LHCN-M2 (cell line): ENCODE measurements at regions not wholly inside any gene's neighbourhood (a gene's known extent, or its start where the extent isn't known, plus 50 kb on each side); places are given as distances from the start of the nearest gene placed in this dataset.

Experiments used
- DNase-seq: peaks from one replicate; pipeline ENCODE4 v3.0.0-alpha.2; 2012; ENCODE audit warnings: low read depth

- peak; percentile 51 for DNase-seq
Observed at GRCh38 chr6:45741437-45742171, 274.1 kb downstream of the CLIC5 start.

- DNase-seq = no peak
Observed at GRCh38 chr6:45739058-45739457, 276.6 kb downstream of the CLIC5 start.

GRCh38 chr6:45738057-45738455 is 277.6 kb downstream of the CLIC5 start:
- no peak for DNase-seq

GRCh38 chr6:45737331-45738056 is 278.2 kb downstream of the CLIC5 start:
- DNase-seq = no peak

GRCh38 chr6:45736134-45736533 is 279.5 kb downstream of the CLIC5 start:
- no peak for DNase-seq

- DNase-seq = no peak
Observed at GRCh38 chr6:45732731-45733130, 282.9 kb downstream of the CLIC5 start.

GRCh38 chr6:45730232-45730631 is 285.4 kb downstream of the CLIC5 start:
- no peak for DNase-seq

- peak; percentile 37 for DNase-seq
Observed at GRCh38 chr6:45728674-45729073, 287.0 kb downstream of the CLIC5 start.

- DNase-seq = no peak
Observed at GRCh38 chr6:45727819-45728449, 287.7 kb downstream of the CLIC5 start.

GRCh38 chr6:45727228-45727627 is 288.4 kb downstream of the CLIC5 start:
- DNase-seq = no peak

- no peak for DNase-seq
Observed at GRCh38 chr6:45726444-45726843, 289.2 kb downstream of the CLIC5 start.

- peak; percentile 83 for DNase-seq
Observed at GRCh38 chr6:45724511-45724910, 291.1 kb downstream of the CLIC5 start.

GRCh38 chr6:45724027-45724426 is 291.6 kb downstream of the CLIC5 start:
- DNase-seq = no peak

- no peak for DNase-seq
Observed at GRCh38 chr6:45722876-45723275, 292.8 kb downstream of the CLIC5 start.

GRCh38 chr6:45721665-45722064 is 294.0 kb downstream of the CLIC5 start:
- no peak for DNase-seq

- DNase-seq = peak; percentile 65
Observed at GRCh38 chr6:45718871-45719270, 296.8 kb downstream of the CLIC5 start.

GRCh38 chr6:45718131-45718530 is 297.5 kb downstream of the CLIC5 start:
- DNase-seq = no peak

GRCh38 chr6:45717715-45718114 is 297.9 kb downstream of the CLIC5 start:
- DNase-seq = no peak

- DNase-seq = no peak
Observed at GRCh38 chr6:45717027-45717426, 298.6 kb downstream of the CLIC5 start.

- DNase-seq = no peak
Observed at GRCh38 chr6:45715508-45715803, 300.2 kb downstream of the CLIC5 start.

- DNase-seq = peak; percentile 92
Observed at GRCh38 chr6:45714741-45715507, 300.7 kb downstream of the CLIC5 start.
